K562 (cell line): ENCODE measurements at regions not wholly inside any gene's neighbourhood (a gene's known extent, or its start where the extent isn't known, plus 50 kb on each side); places are given as distances from the start of the nearest gene placed in this dataset.

Experiments used
- ATAC-seq: fragments of 200-7000 bp; cut with Tn5 transposase; 3 replicates; pipeline ENCODE4 v1.9.1; 2020; ENCODE audit warnings: moderate library complexity
- BruUV-seq: library from RNA; stranded (reverse); fragments of 400-500 nt; replicated peaks from 2 replicates; lab custom pipeline; 2021; lab: Mats Ljungman, UMichigan
- CTCF ChIA-PET: fragments of 300-600 bp; formaldehyde crosslinking; extraction: SDS; loops from one replicate; lab custom pipeline; 2021; ENCODE audit warnings: low intra/inter-chr PET ratio; lab: Yijun Ruan, JAX
- POLR2A ChIA-PET: fragments of 300-600, 350-650 bp; sonication (Branson Sonifier 250); formaldehyde crosslinking; extraction: SDS; loops from one replicate; lab custom pipeline; 2021; ENCODE audit warnings: antibody characterized with exemption, inconsistent platforms; lab: Yijun Ruan, JAX
- DNase-seq, 4 experiments: peaks; one replicate each; pipeline versions ENCODE4 v3.0.0 to v3.0.0-alpha.2; 2011 to 2018; ENCODE audit warnings: low spot score in 3 of 4, mixed read lengths in 3 of 4; ENCODE audit errors: extremely low read depth in 1 of 4
- FAIRE-seq: peaks from 2 replicates; lab custom pipeline; 2011; peaks lifted over from hg19 to GRCh38; lab: Jason Lieb, UNC
- H2AFZ ChIP-seq: 2 replicates; pipeline ENCODE4 v1.6.0; 2011; ENCODE audit warnings: low read depth, low read length, control low read depth, inconsistent platforms
- H3K27ac ChIP-seq: fragments of 200-600 bp; 3 replicates; pipeline ENCODE4 v1.8.0; 2011; ENCODE audit warnings: low read depth, mild to moderate bottlenecking, control low read depth, inconsistent platforms, low read length, moderate library complexity, mixed read lengths; ENCODE audit errors: extremely low read depth
- H3K27me3 ChIP-seq, 2 experiments: fragments of 300-600 bp in 1 of 2; 2 replicates in 1 of 2; 3 replicates in 1 of 2; pipeline versions ENCODE4 v1.6.0 to v1.8.0; 2011; ENCODE audit warnings: inconsistent platforms in 2 of 2, low read length in 2 of 2, mild to moderate bottlenecking in 1 of 2, mixed read lengths in 1 of 2, moderate library complexity in 1 of 2; ENCODE audit not compliant: control insufficient read depth in 2 of 2, insufficient read depth in 2 of 2
- H3K36me3 ChIP-seq: fragments of 300-600 bp; 3 replicates; pipeline ENCODE4 v1.8.0; 2011; ENCODE audit warnings: mild to moderate bottlenecking, low read length, inconsistent platforms; ENCODE audit not compliant: control insufficient read depth, insufficient read depth
- H3K4me1 ChIP-seq, 2 experiments: fragments of 200-600 bp in 1 of 2; replicated peaks in 1 of 2; 2 replicates in 1 of 2; 3 replicates in 1 of 2; pipeline versions ENCODE4 v1.5.1 to v1.8.0; 2011; ENCODE audit warnings: inconsistent platforms in 2 of 2, low read length in 2 of 2, mild to moderate bottlenecking in 1 of 2, mixed read lengths in 1 of 2, moderate library complexity in 1 of 2; ENCODE audit not compliant: control insufficient read depth in 2 of 2, insufficient read depth in 2 of 2
- H3K4me2 ChIP-seq: 2 replicates; pipeline ENCODE4 v1.6.1; 2011; ENCODE audit warnings: low read length, control low read depth, inconsistent platforms, mixed read lengths; ENCODE audit not compliant: insufficient read depth
- H3K4me3 ChIP-seq: fragments of 200-600 bp; sonication (generic), shearing (Covaris generic); 2 replicates; pipeline ENCODE4 v1.5.1; 2016; ENCODE audit warnings: control low read depth, inconsistent platforms
- H3K79me2 ChIP-seq: fragments of 200-600 bp; 3 replicates; pipeline ENCODE4 v1.8.0; 2011; ENCODE audit warnings: low read length, inconsistent platforms; ENCODE audit not compliant: control insufficient read depth, insufficient read depth
- H3K9ac ChIP-seq, 2 experiments: 2 replicates each; pipeline versions ENCODE4 v1.6.0 to v1.6.1; 2011; ENCODE audit warnings: low read depth in 2 of 2, low read length in 2 of 2, control low read depth in 1 of 2, inconsistent platforms in 1 of 2, mild to moderate bottlenecking in 1 of 2, mixed read lengths in 1 of 2; ENCODE audit not compliant: insufficient read depth in 1 of 2
- H3K9me1 ChIP-seq: one replicate; pipeline ENCODE4 v1.6.0; 2011; ENCODE audit warnings: inconsistent platforms, mild to moderate bottlenecking, low read length, moderate library complexity; ENCODE audit not compliant: control insufficient read depth, insufficient read depth
- H3K9me3 ChIP-seq: replicated peaks from 2 replicates; pipeline ENCODE4 v1.5.1; 2011; ENCODE audit warnings: low read depth, low read length, inconsistent platforms; ENCODE audit not compliant: control insufficient read depth, insufficient read depth
- H4K20me1 ChIP-seq: replicated peaks from 2 replicates; pipeline ENCODE4 v1.6.1; 2011; ENCODE audit warnings: low read length, inconsistent platforms, mixed read lengths; ENCODE audit not compliant: control insufficient read depth, insufficient read depth
- CBX1 ChIP-seq: sonication (generic); IDR thresholded peaks from 2 replicates; pipeline ENCODE4 v1.6.1; 2016; ENCODE audit warnings: antibody characterized with exemption, low read depth, mild to moderate bottlenecking
- CHD2 ChIP-seq: IDR thresholded peaks from 2 replicates; pipeline ENCODE4 v1.6.1; 2011; ENCODE audit warnings: low read depth, low read length
- CTBP1 ChIP-seq: fragments of 450-650 bp; IDR thresholded peaks from 2 replicates; pipeline ENCODE4 v1.6.1; 2016; ENCODE audit warnings: borderline replicate concordance
- FOXK1 ChIP-seq: sonication (generic); formaldehyde crosslinking; IDR thresholded peaks from 2 replicates; pipeline ENCODE4 v1.8.0; 2022; ENCODE audit warnings: missing genetic modification reagents, mild to moderate bottlenecking, borderline replicate concordance
- HLTF ChIP-seq: fragments of 450-650 bp; IDR thresholded peaks from 2 replicates; pipeline ENCODE4 v1.6.1; 2016
- MBD2 ChIP-seq: sonication (generic); IDR thresholded peaks from 2 replicates; pipeline ENCODE4 v1.6.1; 2016; ENCODE audit warnings: low read depth, borderline replicate concordance
- PRMT5 ChIP-seq: sonication (generic); formaldehyde crosslinking; IDR thresholded peaks from 2 replicates; pipeline ENCODE4 v1.5.0; 2020; ENCODE audit warnings: missing genetic modification reagents
- RAD51 ChIP-seq: fragments of 450-650 bp; IDR thresholded peaks from 2 replicates; pipeline ENCODE4 v1.7.1; 2016; ENCODE audit warnings: low read depth, mild to moderate bottlenecking, borderline replicate concordance
- SMAD1 ChIP-seq: fragments of 150-350 bp; IDR thresholded peaks from 2 replicates; pipeline ENCODE4 v1.6.1; 2014; ENCODE audit warnings: low read length, low read depth; ENCODE audit not compliant: partially characterized antibody
- THAP12 ChIP-seq: fragments of 250-450 bp; sonication (Bioruptor Pico); IDR thresholded peaks from 2 replicates; pipeline ENCODE4 v1.9.0; 2021; ENCODE audit warnings: mild to moderate bottlenecking, inconsistent platforms
- ZKSCAN1 ChIP-seq: fragments of 150-350 bp; IDR thresholded peaks from 2 replicates; pipeline ENCODE4 v1.6.1; 2016; ENCODE audit warnings: low read depth, low read length
- ZNF143 ChIP-seq: sonication (generic); formaldehyde crosslinking; IDR thresholded peaks from 2 replicates; pipeline ENCODE4 v1.9.0; 2022; ENCODE audit warnings: mild to moderate bottlenecking, missing genetic modification reagents
- ZNF609 ChIP-seq: sonication (generic); formaldehyde crosslinking; IDR thresholded peaks from 2 replicates; pipeline ENCODE4 v1.8.1; 2023; ENCODE audit warnings: missing genetic modification reagents, mild to moderate bottlenecking, borderline replicate concordance
- WGBS: fragments of 100-300 bp; shearing (Covaris generic); methylation state at CpG from one replicate; pipeline ENCODE4 v1.1.6; 2016; ENCODE audit warnings: low coverage, mixed read lengths; ENCODE audit not compliant: insufficient coverage; ENCODE audit errors: missing lambda C conversion rate; 5-methylcytosine and 5-hydroxymethylcytosine counted together
- in situ Hi-C: fragments of 300-500 bp; cut with MboI; formaldehyde crosslinking; loops from 4 replicates; pipeline ENCODE4 v1.15.0; 2018; ENCODE audit warnings: inconsistent platforms, mixed read lengths
- intact Hi-C: fragments of 100-400 bp; cut with micrococcal nuclease; formaldehyde crosslinking; loops from 2 replicates; pipeline ENCODE4 v1.14.2; 2022

GRCh38 chr15:69888406-69888805 is 209.3 kb downstream of the TLE3 start (continued):
- TF ChIP-seq CTBP1 (no peak), ZKSCAN1 (no peak), SMAD1 (no peak), RAD51 (no peak), THAP12 (CRISPR knock-in tag) (no peak), CBX1 (no peak)

- FAIRE-seq (no peak), DNase-seq (no peak)
- TF ChIP-seq ZNF609 (CRISPR knock-in tag) (no peak), ZNF143 (CRISPR knock-in tag) (no peak), PRMT5 (no peak), HLTF (no peak), CHD2 (no peak), FOXK1 (CRISPR knock-in tag) (no peak), THAP12 (CRISPR knock-in tag) (no peak), MBD2 (no peak)
These were observed 206.6 kb downstream of the TLE3 start for GRCh38 chr15:69891070-69891536.

More at GRCh38 chr15:69891070-69891536, 206.6 kb downstream of the TLE3 start:
- Histone ChIP-seq H3K79me2 (no peaks in the 10 kb centered on the region), H2AFZ (no peak overlapping the region), H4K20me1 (no peaks in the 10 kb centered on the region), H3K27ac (no peak overlapping the region), H3K4me1 (no peaks in the 10 kb centered on the region), H3K9me1 (no peaks in the 10 kb centered on the region), H3K9ac (no peak overlapping the region), H3K4me2 (no peak overlapping the region), H3K4me3 (no peak overlapping the region), H3K36me3 (no peaks in the 10 kb centered on the region), H3K27me3 (peaks cover 0 to 4% of the 10 kb centered on the region in 2 experiments; a peak in 3 of 5 replicates), H3K9me3 (no peaks in the 10 kb centered on the region)
- intact Hi-C loops (no loop called here), in situ Hi-C loops (no loop called here)
- WGBS = 0% methylated on average over 5 of the region's 5 CpGs
- BruUV-seq = no TSS peak
- ChIA-PET CTCF (no interaction called here), POLR2A (no interaction called here)
- ATAC-seq = no peak
